Epithelial cell of proximal tubule (primary cell): ENCODE measurements at regions not wholly inside any gene's neighbourhood (a gene's known extent, or its start where the extent isn't known, plus 50 kb on each side); places are given as distances from the start of the nearest gene placed in this dataset.
"Not testable (repeated sequence)": the region's sequence is repeated elsewhere in the genome, so short reads cannot be mapped to it uniquely, and the experiment has no call there.

ENCODE experiments used
- DNase-seq: peaks from one replicate; pipeline ENCODE4 v3.0.0-alpha.2; 2011; ENCODE audit warnings: low read depth
- H3K4me3 ChIP-seq: 2 replicates; pipeline ENCODE4 v1.5.1; 2011; ENCODE audit warnings: low read depth, mild to moderate bottlenecking, low read length
- TF ChIP-seq, protein P1 (sequence below): conservative IDR thresholded peaks from 2 replicates; pipeline ENCODE4 v1.5.1; 2012; ENCODE audit warnings: low read depth, mild to moderate bottlenecking, low read length

DNA sequence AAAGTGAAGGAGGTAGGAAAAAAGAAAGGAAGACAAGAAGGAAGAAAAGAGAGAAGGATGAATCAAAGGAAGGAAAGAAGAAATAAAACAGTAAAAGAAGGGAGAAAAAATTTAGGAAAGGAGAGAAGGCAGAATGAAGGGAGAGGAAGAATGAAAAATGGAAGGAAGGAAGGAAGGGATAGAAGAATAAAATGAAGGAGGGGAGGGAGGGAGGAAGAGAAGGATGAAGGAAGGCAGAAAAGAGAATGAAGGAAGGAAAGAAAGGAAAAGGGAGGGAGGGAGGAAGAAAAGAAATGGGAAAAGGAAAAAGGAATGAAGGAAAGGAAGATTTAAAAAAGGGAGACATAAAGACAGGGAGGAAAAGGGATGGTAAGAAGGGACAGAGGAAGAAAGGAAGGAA is 393.7 kb upstream of the GRM7 start:
- no peak for DNase-seq
- TF ChIP-seq, protein P1, sequence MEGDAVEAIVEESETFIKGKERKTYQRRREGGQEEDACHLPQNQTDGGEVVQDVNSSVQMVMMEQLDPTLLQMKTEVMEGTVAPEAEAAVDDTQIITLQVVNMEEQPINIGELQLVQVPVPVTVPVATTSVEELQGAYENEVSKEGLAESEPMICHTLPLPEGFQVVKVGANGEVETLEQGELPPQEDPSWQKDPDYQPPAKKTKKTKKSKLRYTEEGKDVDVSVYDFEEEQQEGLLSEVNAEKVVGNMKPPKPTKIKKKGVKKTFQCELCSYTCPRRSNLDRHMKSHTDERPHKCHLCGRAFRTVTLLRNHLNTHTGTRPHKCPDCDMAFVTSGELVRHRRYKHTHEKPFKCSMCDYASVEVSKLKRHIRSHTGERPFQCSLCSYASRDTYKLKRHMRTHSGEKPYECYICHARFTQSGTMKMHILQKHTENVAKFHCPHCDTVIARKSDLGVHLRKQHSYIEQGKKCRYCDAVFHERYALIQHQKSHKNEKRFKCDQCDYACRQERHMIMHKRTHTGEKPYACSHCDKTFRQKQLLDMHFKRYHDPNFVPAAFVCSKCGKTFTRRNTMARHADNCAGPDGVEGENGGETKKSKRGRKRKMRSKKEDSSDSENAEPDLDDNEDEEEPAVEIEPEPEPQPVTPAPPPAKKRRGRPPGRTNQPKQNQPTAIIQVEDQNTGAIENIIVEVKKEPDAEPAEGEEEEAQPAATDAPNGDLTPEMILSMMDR = no peak
- no peak overlapping the region for H3K4me3 ChIP-seq

DNA sequence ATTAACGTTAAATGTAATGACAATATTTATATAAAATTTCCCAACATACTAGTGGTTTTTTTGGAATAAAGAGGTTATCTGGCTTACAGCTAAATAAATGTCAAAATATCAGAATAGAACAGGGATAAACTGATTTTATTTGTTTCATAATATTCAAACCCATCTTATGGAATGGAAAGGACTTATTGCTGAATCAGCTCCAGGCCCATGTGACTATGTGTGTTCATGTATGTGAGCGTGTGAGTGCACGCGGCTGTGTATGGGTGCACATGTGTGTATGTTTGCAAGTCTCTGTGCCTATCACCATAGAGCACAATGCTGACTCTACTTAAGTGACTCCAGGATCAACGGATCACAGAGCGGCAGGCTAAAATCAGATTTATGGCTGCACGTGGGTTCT is 392.3 kb upstream of the GRM7 start:
- no peak for DNase-seq
- TF ChIP-seq, protein P1 = no peak
- H3K4me3 ChIP-seq = no peak overlapping the region

GRCh38 chr3:6471744-6472143 is 389.2 kb upstream of the GRM7 start:
- TF ChIP-seq, protein P1 = no peak
- DNase-seq = no peak
- H3K4me3 ChIP-seq = no peak overlapping the region

- not testable (repeated sequence) for H3K4me3 ChIP-seq, DNase-seq
Observed at GRCh38 chr3:6490487-6491327, 370.2 kb upstream of the GRM7 start.

DNA sequence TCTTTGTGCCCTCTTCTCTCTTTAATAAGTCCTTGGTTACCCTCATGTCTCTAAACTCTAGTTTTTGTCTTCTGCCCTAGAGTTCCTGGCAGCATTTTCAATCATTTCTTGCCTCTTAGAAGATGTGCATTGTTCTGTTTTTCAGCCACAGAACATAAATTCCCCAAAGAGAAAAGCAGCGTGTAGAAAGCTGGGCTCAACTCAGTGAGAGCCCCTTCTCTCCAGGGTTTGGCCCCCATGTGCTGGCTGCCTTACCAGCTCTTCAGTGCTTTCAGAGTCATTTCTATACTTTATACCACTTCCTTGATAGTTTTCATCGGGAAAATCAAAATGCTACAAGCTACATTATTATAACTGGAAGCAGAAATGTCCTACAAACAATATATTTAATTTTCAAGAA is 369.1 kb upstream of the GRM7 start:
- TF ChIP-seq, protein P1 = no peak
- no peak for DNase-seq
- H3K4me3 ChIP-seq = no peak overlapping the region

GRCh38 chr3:6492306-6492705 is 368.6 kb upstream of the GRM7 start:
- DNase-seq = no peak
- no peak overlapping the region for H3K4me3 ChIP-seq
- TF ChIP-seq, protein P1 = no peak

DNA sequence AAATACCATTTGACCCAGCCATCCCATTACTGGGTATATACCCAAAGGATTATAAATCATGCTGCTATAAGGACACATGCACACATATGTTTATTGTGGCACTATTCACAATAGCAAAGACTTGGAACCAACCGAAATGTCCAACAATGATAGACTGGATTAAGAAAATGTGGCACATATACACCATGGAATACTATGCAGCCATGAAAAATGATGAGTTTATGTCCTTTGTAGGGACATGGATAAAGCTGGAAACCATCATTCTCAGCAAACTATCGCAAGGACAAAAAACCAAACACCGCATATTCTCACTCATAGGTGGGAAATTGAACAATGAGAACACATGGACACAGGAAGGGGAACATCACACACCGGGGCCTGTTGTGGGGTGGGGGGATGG is 362.0 kb upstream of the GRM7 start:
- H3K4me3 ChIP-seq, DNase-seq: not testable (repeated sequence)

GRCh38 chr3:6504347-6504746 is 356.6 kb upstream of the GRM7 start:
- H3K4me3 ChIP-seq = no peak overlapping the region
- TF ChIP-seq, protein P1 = no peak
- DNase-seq = no peak
